A549 (cell line): ENCODE measurements at regions not wholly inside any gene's neighbourhood (a gene's known extent, or its start where the extent isn't known, plus 50 kb on each side); places are given as distances from the start of the nearest gene placed in this dataset.

ENCODE experiments used
- ATAC-seq, 2 experiments: fragments of 200-7000 bp in 1 of 2; fragments of >200 bp in 1 of 2; cut with Nextera tagmentation in 1 of 2; cut with Tn5 transposase in 1 of 2; 3 replicates each; pipeline versions ENCODE4 v1.8.0 to v1.9.1; 2018 to 2020; ENCODE audit warnings: mild to moderate bottlenecking in 1 of 2, moderate library complexity in 1 of 2
- CTCF ChIA-PET: fragments of 300-600 bp; sonication (Branson Sonifier 250); formaldehyde crosslinking; extraction: SDS; loops from one replicate; lab custom pipeline; 2021; ENCODE audit warnings: antibody characterized with exemption, inconsistent platforms; lab: Yijun Ruan, JAX
- POLR2A ChIA-PET: fragments of 350-600 bp; formaldehyde crosslinking; extraction: SDS; loops from one replicate; lab custom pipeline; 2021; ENCODE audit warnings: antibody characterized with exemption, inconsistent platforms; lab: Yijun Ruan, JAX
- DNase-seq, 2 experiments: peaks; one replicate each; pipeline versions ENCODE4 v3.0.0 to v3.0.0-alpha.2; 2011 to 2016; ENCODE audit warnings: low read depth in 1 of 2, low spot score in 1 of 2
- FAIRE-seq: peaks from 2 replicates; lab custom pipeline; 2011; peaks lifted over from hg19 to GRCh38; lab: Jason Lieb, UNC
- H3K27ac ChIP-seq, 2 experiments: fragments of >200 bp; sonication (Bioruptor Twin); formaldehyde crosslinking; 3 replicates each; pipeline ENCODE4 v1.5.1; 2016 to 2017
- H3K4me1 ChIP-seq: fragments of >200 bp; sonication (Bioruptor Twin); formaldehyde crosslinking; 3 replicates; pipeline ENCODE4 v1.6.1; 2016
- H3K4me2 ChIP-seq: fragments of >200 bp; sonication (Bioruptor Twin); formaldehyde crosslinking; 3 replicates; pipeline ENCODE4 v1.6.1; 2016
- H3K4me3 ChIP-seq: fragments of >200 bp; sonication (Bioruptor Twin); formaldehyde crosslinking; 3 replicates; pipeline ENCODE4 v1.5.1; 2016
- H3K9me3 ChIP-seq: fragments of >200 bp; sonication (Bioruptor Twin); formaldehyde crosslinking; 3 replicates; pipeline ENCODE4 v1.6.1; 2016
- BCL3 ChIP-seq: fragments of >200 bp; sonication (Bioruptor Twin); formaldehyde crosslinking; IDR thresholded peaks from 3 replicates; pipeline ENCODE4 v1.6.1; 2016
- BHLHE40 ChIP-seq: IDR thresholded peaks from 2 replicates; pipeline ENCODE4 v1.6.1; 2012; ENCODE audit warnings: low read depth, low read length, inconsistent platforms
- CBX2 ChIP-seq: fragments of 200-600 bp; sonication (generic); IDR thresholded peaks from 2 replicates; pipeline ENCODE4 v1.6.1; 2016; ENCODE audit warnings: low read depth, mild to moderate bottlenecking, borderline replicate concordance
- CBX8 ChIP-seq: fragments of 200-600 bp; sonication (generic); IDR thresholded peaks from 2 replicates; pipeline ENCODE4 v1.6.1; 2016
- CHD2 ChIP-seq: fragments of 150-350 bp; IDR thresholded peaks from 2 replicates; pipeline ENCODE4 v1.6.1; 2014; ENCODE audit warnings: low read length; ENCODE audit not compliant: partially characterized antibody
- CHD4 ChIP-seq: fragments of 200-600 bp; sonication (generic); IDR thresholded peaks from 2 replicates; pipeline ENCODE4 v1.6.1; 2016; ENCODE audit warnings: antibody characterized with exemption, mild to moderate bottlenecking, borderline replicate concordance
- CTCF ChIP-seq: fragments of >200 bp; sonication (Bioruptor Twin); formaldehyde crosslinking; IDR thresholded peaks from 3 replicates; pipeline ENCODE4 v1.5.1; 2016
- E2F6 ChIP-seq: IDR thresholded peaks from 2 replicates; pipeline ENCODE4 v1.6.1; 2012; ENCODE audit warnings: low read depth, borderline replicate concordance
- EHF ChIP-seq: fragments of 250-450 bp; sonication (Bioruptor Pico); IDR thresholded peaks from 2 replicates; pipeline ENCODE4 v1.5.0; 2020; ENCODE audit warnings: mild to moderate bottlenecking
- EP300 ChIP-seq, 2 experiments: fragments of >200 bp; sonication (Bioruptor Twin); formaldehyde crosslinking; IDR thresholded peaks; 2 replicates in 1 of 2; 3 replicates in 1 of 2; pipeline ENCODE4 v1.6.1; 2016 to 2017
- FOSB ChIP-seq: fragments of 250-450 bp; sonication (Bioruptor Pico); IDR thresholded peaks from 2 replicates; pipeline ENCODE4 v1.5.0; 2020; ENCODE audit warnings: mild to moderate bottlenecking, moderate library complexity
- FOSL2 ChIP-seq, 2 experiments: fragments of 450-650 bp in 1 of 2; fragments of >200 bp in 1 of 2; sonication (Bioruptor Twin) in 1 of 2; formaldehyde crosslinking; IDR thresholded peaks; 2 replicates each; pipeline versions ENCODE4 v1.5.0 to v1.6.1; 2016 to 2020; ENCODE audit warnings: mild to moderate bottlenecking in 1 of 2, moderate library complexity in 1 of 2
- GATA3 ChIP-seq: IDR thresholded peaks from 2 replicates; pipeline ENCODE4 v1.6.1; 2012; ENCODE audit warnings: borderline replicate concordance
- HDAC2 ChIP-seq: fragments of 200-600 bp; sonication (generic); IDR thresholded peaks from 2 replicates; pipeline ENCODE4 v1.6.1; 2016
- HES2 ChIP-seq: fragments of >200 bp; sonication (Bioruptor Twin); formaldehyde crosslinking; IDR thresholded peaks from 2 replicates; pipeline ENCODE4 v1.6.1; 2016
- HEYL ChIP-seq: fragments of 250-450 bp; sonication (Bioruptor Pico); IDR thresholded peaks from 2 replicates; pipeline ENCODE4 v1.8.0; 2021; ENCODE audit warnings: mild to moderate bottlenecking, moderate library complexity
- JUN ChIP-seq, 2 experiments: fragments of >200 bp; sonication (Bioruptor Twin); formaldehyde crosslinking; IDR thresholded peaks; 2 replicates in 1 of 2; 3 replicates in 1 of 2; pipeline ENCODE4 v1.6.1; 2016 to 2017
- MYC ChIP-seq: IDR thresholded peaks from 2 replicates; pipeline ENCODE4 v1.6.1; 2012; ENCODE audit warnings: mild to moderate bottlenecking, inconsistent platforms, low read length, improper control_type of control experiment, borderline replicate concordance
- NFE2L2 ChIP-seq: fragments of 150-350 bp; conservative IDR thresholded peaks from 2 replicates; pipeline ENCODE4 v1.6.1; 2014; ENCODE audit warnings: low read length
- NPAS2 ChIP-seq: fragments of 250-450 bp; sonication (Bioruptor Pico); IDR thresholded peaks from 2 replicates; pipeline ENCODE4 v1.8.0; 2022; ENCODE audit warnings: mild to moderate bottlenecking, moderate library complexity, borderline replicate concordance
- NR3C1 ChIP-seq: fragments of >200 bp; sonication (Bioruptor Twin); formaldehyde crosslinking; IDR thresholded peaks from 3 replicates; pipeline ENCODE4 v1.6.1; 2017
- PHF8 ChIP-seq: fragments of 200-600 bp; sonication (generic); IDR thresholded peaks from 2 replicates; pipeline ENCODE4 v1.6.1; 2016; ENCODE audit warnings: low read depth, mild to moderate bottlenecking, antibody characterized with exemption, moderate library complexity, borderline replicate concordance
- POLR2AphosphoS2 ChIP-seq: conservative IDR thresholded peaks from 2 replicates; pipeline ENCODE4 v1.6.1; 2012; ENCODE audit warnings: low read length, improper control_type of control experiment, inconsistent platforms
- RARB ChIP-seq: fragments of 250-450 bp; sonication (Bioruptor Pico); IDR thresholded peaks from 2 replicates; pipeline ENCODE4 v1.8.0; 2021; ENCODE audit warnings: mild to moderate bottlenecking, moderate library complexity
- RFX5 ChIP-seq: fragments of 450-650 bp; IDR thresholded peaks from 2 replicates; pipeline ENCODE4 v1.7.1; 2014; ENCODE audit warnings: antibody characterized with exemption, mild to moderate bottlenecking, moderate library complexity
- SMC3 ChIP-seq: fragments of >200 bp; sonication (Bioruptor Twin); formaldehyde crosslinking; IDR thresholded peaks from 3 replicates; pipeline ENCODE4 v1.6.1; 2018; ENCODE audit warnings: inconsistent platforms
- USF2 ChIP-seq: fragments of 450-650 bp; IDR thresholded peaks from 2 replicates; pipeline ENCODE4 v1.6.1; 2014; ENCODE audit warnings: antibody characterized with exemption
- ZC3H11A ChIP-seq: fragments of 450-650 bp; IDR thresholded peaks from 2 replicates; pipeline ENCODE4 v1.6.1; 2014; ENCODE audit warnings: antibody characterized with exemption, mild to moderate bottlenecking
- ZNF302 ChIP-seq: fragments of 250-450 bp; sonication (Bioruptor Pico); IDR thresholded peaks from 2 replicates; pipeline ENCODE4 v1.9.0; 2021; ENCODE audit warnings: inconsistent platforms, mild to moderate bottlenecking, moderate library complexity
- WGBS: methylation state at CpG from one replicate; pipeline ENCODE4 v1.1.6; 2017; ENCODE audit errors: missing lambda C conversion rate; 5-methylcytosine and 5-hydroxymethylcytosine counted together

- no peak for ATAC-seq
- Histone ChIP-seq H3K4me3 (no peak overlapping the region), H3K4me1 (no peaks in the 10 kb centered on the region), H3K27ac (no peak overlapping the region), H3K4me2 (no peak overlapping the region), H3K9me3 (no peaks in the 10 kb centered on the region)
- TF ChIP-seq CTCF (no peak), NR3C1 (no peak), EHF (CRISPR knock-in tag) (no peak), USF2 (no peak), FOSL2 (IDR thresholded peaks at IDR 0.05) (no peak), FOSL2 (CRISPR knock-in tag; IDR thresholded peaks at IDR 0.05) (no peak), RARB (CRISPR knock-in tag) (no peak), CBX8 (no peak), MYC (no peak), JUN (IDR thresholded peaks at IDR 0.05) (no peak), RFX5 (no peak), EP300 (IDR thresholded peaks at IDR 0.05) (no peak), BCL3 (no peak), HES2 (no peak)
- ChIA-PET CTCF (no interaction called here), POLR2A (no interaction called here)
- 0% methylated on average over 1 of the region's 1 CpG for WGBS
- no peak for FAIRE-seq
- DNase-seq, result no peak
These were observed 958.3 kb upstream of the CDH9 start for GRCh38 chr5:27996665-27997064.

- FAIRE-seq (no peak), DNase-seq (no peak), ATAC-seq (no peak)
- Histone ChIP-seq H3K27ac (no peak overlapping the region), H3K4me3 (no peak overlapping the region), H3K4me2 (peak overlapping the region; percentile 33; the same call in 2 of the 3 replicates), H3K9me3 (no peaks in the 10 kb centered on the region), H3K4me1 (no peaks in the 10 kb centered on the region)
- TF ChIP-seq E2F6 (no peak), CHD4 (no peak), USF2 (no peak), MYC (no peak), ZNF302 (no peak), FOSB (CRISPR knock-in tag) (no peak), ZC3H11A (no peak)
- WGBS, result 41% methylated on average over 5 of the region's 5 CpGs
- POLR2A ChIA-PET, result no interaction called here
- CTCF ChIA-PET, result no interaction called here
These were observed 957.5 kb upstream of the CDH9 start for GRCh38 chr5:27995867-27996266.

- no peak for DNase-seq
- H3K9me3 ChIP-seq, result peaks cover 6% of the 10 kb centered on the region; the same call in 2 of the 3 replicates
- H3K4me3 ChIP-seq, result no peak overlapping the region
- H3K4me1 ChIP-seq, result no peaks in the 10 kb centered on the region
- no peak for FAIRE-seq
- CTCF ChIA-PET, result interaction anchor here (0.6 kb wide), 1 partner anchor 676 kb away, joined by 3 read pairs; no protein-coding TSS in a partner anchor
- no peak overlapping the region for H3K4me2 ChIP-seq
- ATAC-seq, result no peak
- POLR2A ChIA-PET, result no interaction called here
- no peak overlapping the region for H3K27ac ChIP-seq
- no peak for TF ChIP-seq GATA3
- TF ChIP-seq FOSL2 (IDR thresholded peaks at IDR 0.05), result no peak
- TF ChIP-seq FOSL2 (CRISPR knock-in tag; IDR thresholded peaks at IDR 0.05), result no peak
- TF ChIP-seq SMC3, result no peak
- TF ChIP-seq ZC3H11A, result no peak
- TF ChIP-seq CBX2, result no peak
- TF ChIP-seq HEYL (CRISPR knock-in tag), result no peak
- no peak for TF ChIP-seq CHD2
- no peak for TF ChIP-seq POLR2AphosphoS2
- TF ChIP-seq PHF8, result no peak
- TF ChIP-seq HES2, result no peak
- TF ChIP-seq EHF (CRISPR knock-in tag), result no peak
- TF ChIP-seq NFE2L2, result no peak
- no peak for TF ChIP-seq JUN (IDR thresholded peaks at IDR 0.05)
- no peak for TF ChIP-seq RARB (CRISPR knock-in tag)
- no peak for TF ChIP-seq BHLHE40
- TF ChIP-seq HDAC2, result no peak
- no peak for TF ChIP-seq NPAS2 (CRISPR knock-in tag)
- no peak for TF ChIP-seq NR3C1
These were observed 939.9 kb upstream of the CDH9 start for GRCh38 chr5:27978322-27978721.
